GM21786 (cell line): ENCODE measurements at regions not wholly inside any gene's neighbourhood (a gene's known extent, or its start where the extent isn't known, plus 50 kb on each side); places are given as distances from the start of the nearest gene placed in this dataset.

ENCODE experiments used
- ATAC-seq: cut with Tn5 transposase; IDR thresholded peaks from one replicate; pipeline ENCODE4 v1.9.1; 2021; ENCODE audit not compliant: unreplicated experiment

- ATAC-seq, result no peak
Measured at GRCh38 chr3:193187070-193187722, 53.8 kb upstream of the PLAAT1 start.

DNA sequence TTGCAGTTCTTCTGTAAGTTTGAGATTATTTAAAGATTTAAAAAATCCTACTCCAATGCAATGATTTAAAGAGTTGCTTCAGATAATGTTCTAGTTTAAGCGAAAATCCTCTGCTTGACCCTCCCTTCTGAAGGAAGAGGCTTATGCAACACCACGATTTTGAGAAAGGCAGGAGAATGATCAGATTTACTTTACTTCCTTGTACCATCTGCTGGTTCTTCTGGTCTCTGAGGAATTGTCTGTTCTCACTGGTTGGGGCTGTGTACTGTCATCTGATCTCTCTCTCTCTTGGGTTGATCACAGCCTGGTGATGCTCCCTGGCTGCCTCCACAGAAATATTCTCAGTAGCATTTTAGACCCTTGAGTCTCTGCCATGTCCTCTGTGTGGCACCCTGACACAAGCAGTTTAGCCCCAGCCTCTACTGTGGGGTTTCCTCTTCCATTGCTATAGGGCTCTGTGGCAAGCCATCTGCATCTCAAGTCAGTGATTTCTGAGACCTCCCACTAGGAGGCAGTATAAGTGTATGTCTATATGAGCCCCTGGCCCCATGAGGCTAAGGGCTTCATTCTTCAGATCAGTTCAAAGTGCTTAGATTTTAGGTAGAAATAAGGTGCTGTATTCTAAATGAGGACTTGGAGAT lies 50.8 kb upstream of the PLAAT1 start:
- ATAC-seq, result no peak
